MM.1S (cell line): ENCODE measurements at regions not wholly inside any gene's neighbourhood (a gene's known extent, or its start where the extent isn't known, plus 50 kb on each side); places are given as distances from the start of the nearest gene placed in this dataset.

ENCODE experiments used
- DNase-seq: peaks from one replicate; pipeline ENCODE4 v3.0.0-alpha.2; 2015
- H2AFZ ChIP-seq: fragments of 300-600 bp; sonication (generic); 2 replicates; pipeline ENCODE4 v1.6.0; 2016; ENCODE audit warnings: antibody characterized with exemption, low read length
- H3F3A ChIP-seq: fragments of 300-600 bp; sonication (generic); 2 replicates; pipeline ENCODE4 v1.6.1; 2016; ENCODE audit warnings: mild to moderate bottlenecking, antibody characterized with exemption, low read length, moderate library complexity, mixed read lengths; ENCODE audit not compliant: insufficient read depth
- H3K27ac ChIP-seq: fragments of 300-600 bp; sonication (generic); 2 replicates; pipeline ENCODE4 v1.5.1; 2016; ENCODE audit warnings: mild to moderate bottlenecking, low read length
- H3K27me3 ChIP-seq: fragments of 300-600 bp; sonication (generic); replicated peaks from 2 replicates; pipeline ENCODE4 v1.6.0; 2016; ENCODE audit warnings: low read length; ENCODE audit not compliant: insufficient read depth
- H3K36me3 ChIP-seq: fragments of 300-600 bp; sonication (generic); replicated peaks from 2 replicates; pipeline ENCODE4 v1.6.1; 2016; ENCODE audit warnings: mild to moderate bottlenecking, low read length, mixed read lengths; ENCODE audit not compliant: insufficient read depth
- H3K4me1 ChIP-seq: fragments of 300-600 bp; sonication (generic); 2 replicates; pipeline ENCODE4 v1.6.1; 2016; ENCODE audit warnings: low read length, mixed read lengths
- H3K4me2 ChIP-seq: fragments of 300-600 bp; sonication (generic); 2 replicates; pipeline ENCODE4 v1.6.0; 2016; ENCODE audit warnings: low read depth, low read length
- H3K4me3 ChIP-seq: fragments of 300-600 bp; sonication (generic); 2 replicates; pipeline ENCODE4 v1.5.1; 2016; ENCODE audit warnings: low read length, mixed read lengths
- H3K79me2 ChIP-seq: fragments of 300-600 bp; sonication (generic); 2 replicates; pipeline ENCODE4 v1.6.1; 2016; ENCODE audit warnings: mixed run types, low read length, mixed read lengths
- H3K9ac ChIP-seq: fragments of 300-600 bp; sonication (generic); 2 replicates; pipeline ENCODE4 v1.6.1; 2016; ENCODE audit warnings: low read length, mixed read lengths
- H3K9me2 ChIP-seq: fragments of 300-600 bp; sonication (generic); replicated peaks from 2 replicates; pipeline ENCODE4 v1.6.1; 2016; ENCODE audit warnings: mild to moderate bottlenecking, low read length, mixed read lengths; ENCODE audit not compliant: insufficient read depth
- H3K9me3 ChIP-seq: fragments of 300-600 bp; sonication (generic); replicated peaks from 2 replicates; pipeline ENCODE4 v1.6.1; 2016; ENCODE audit warnings: mild to moderate bottlenecking, low read length, mixed read lengths; ENCODE audit not compliant: insufficient read depth
- H4K20me1 ChIP-seq: fragments of 300-600 bp; sonication (generic); 2 replicates; pipeline ENCODE4 v1.6.1; 2016; ENCODE audit warnings: mild to moderate bottlenecking, low read length, moderate library complexity, mixed read lengths; ENCODE audit not compliant: insufficient read depth
- CTCF ChIP-seq: fragments of 300-600 bp; sonication (generic); IDR thresholded peaks from 2 replicates; pipeline ENCODE4 v1.5.1; 2016; ENCODE audit warnings: antibody characterized with exemption, low read length, mixed read lengths
- EZH2 ChIP-seq: fragments of 300-600 bp; sonication (generic); optimal IDR thresholded peaks from 2 replicates; pipeline ENCODE3; 2017; ENCODE audit warnings: low read depth, mild to moderate bottlenecking, antibody characterized with exemption, low read length, mixed read lengths
- EZH2phosphoT487 ChIP-seq: fragments of 300-600 bp; sonication (generic); IDR thresholded peaks from 2 replicates; pipeline ENCODE4 v1.6.1; 2018; ENCODE audit warnings: antibody characterized with exemption, low read length

GRCh38 chr10:84693006-84693405 lies 364.6 kb downstream of the CCSER2 start:
- H3K9me2 ChIP-seq = no peaks in the 10 kb centered on the region
- no peaks in the 10 kb centered on the region for H3K27me3 ChIP-seq
- no peaks in the 10 kb centered on the region for H3F3A ChIP-seq
- no peak overlapping the region for H3K4me3 ChIP-seq
- H3K79me2 ChIP-seq = no peaks in the 10 kb centered on the region
- DNase-seq = no peak
- H3K4me2 ChIP-seq = no peak overlapping the region
- H3K9me3 ChIP-seq = no peaks in the 10 kb centered on the region
- no peak overlapping the region for H3K27ac ChIP-seq
- no peaks in the 10 kb centered on the region for H3K4me1 ChIP-seq
- no peak for TF ChIP-seq EZH2
- no peak for TF ChIP-seq EZH2phosphoT487
- no peak for TF ChIP-seq CTCF
- H4K20me1 ChIP-seq = no peaks in the 10 kb centered on the region
- no peaks in the 10 kb centered on the region for H3K36me3 ChIP-seq
- H2AFZ ChIP-seq = no peak overlapping the region
- H3K9ac ChIP-seq = no peak overlapping the region

GRCh38 chr10:84695902-84696301 lies 367.5 kb downstream of the CCSER2 start:
- Histone ChIP-seq H3K4me2 (no peak overlapping the region), H3K9ac (no peak overlapping the region), H2AFZ (no peak overlapping the region), H3K9me2 (no peaks in the 10 kb centered on the region), H3K36me3 (no peaks in the 10 kb centered on the region), H3F3A (no peaks in the 10 kb centered on the region), H3K27ac (no peak overlapping the region), H3K9me3 (no peaks in the 10 kb centered on the region), H3K79me2 (no peaks in the 10 kb centered on the region), H3K4me1 (no peaks in the 10 kb centered on the region), H3K27me3 (no peaks in the 10 kb centered on the region), H3K4me3 (no peak overlapping the region), H4K20me1 (no peaks in the 10 kb centered on the region)
- DNase-seq = no peak
- TF ChIP-seq EZH2phosphoT487 (no peak), EZH2 (no peak), CTCF (no peak)

GRCh38 chr10:84696610-84697009 lies 368.2 kb downstream of the CCSER2 start:
- no peaks in the 10 kb centered on the region for H3F3A ChIP-seq
- H2AFZ ChIP-seq = no peak overlapping the region
- H3K79me2 ChIP-seq = no peaks in the 10 kb centered on the region
- H3K9me2 ChIP-seq = no peaks in the 10 kb centered on the region
- H3K4me2 ChIP-seq = no peak overlapping the region
- no peak overlapping the region for H3K9ac ChIP-seq
- no peaks in the 10 kb centered on the region for H3K9me3 ChIP-seq
- H4K20me1 ChIP-seq = no peaks in the 10 kb centered on the region
- H3K4me3 ChIP-seq = no peak overlapping the region
- TF ChIP-seq EZH2 (no peak), CTCF (no peak), EZH2phosphoT487 (no peak)
- H3K27me3 ChIP-seq = no peaks in the 10 kb centered on the region
- no peaks in the 10 kb centered on the region for H3K36me3 ChIP-seq
- no peak for DNase-seq
- H3K27ac ChIP-seq = no peak overlapping the region
- H3K4me1 ChIP-seq = no peaks in the 10 kb centered on the region
